ENCODE measurements at regions not wholly inside any gene's neighbourhood (a gene's known extent, or its start where the extent isn't known, plus 50 kb on each side); places are given as distances from the start of the nearest gene placed in this dataset.
A peak's percentile ranks its signal among the peaks of the same experiment; 100 is the strongest.

DNA sequence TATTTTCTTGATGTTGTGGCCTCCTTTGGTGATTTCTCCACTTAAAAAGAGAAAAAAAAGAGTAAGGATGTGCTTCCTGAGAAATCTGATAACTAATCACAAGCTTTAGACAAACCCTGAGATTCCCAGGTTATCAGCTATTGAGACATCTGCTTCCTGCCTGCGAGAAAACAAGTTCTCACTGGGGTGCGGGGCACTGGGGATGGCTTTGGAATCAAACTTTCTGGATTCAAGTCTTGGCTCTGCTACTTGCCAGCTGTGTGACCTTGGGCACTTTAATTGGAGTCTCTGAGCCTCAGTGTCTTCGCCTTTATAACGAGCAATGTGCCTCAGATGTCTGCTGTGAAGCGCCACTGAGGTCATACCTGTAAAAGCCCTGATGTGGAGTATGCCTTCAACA lies 152.5 kb upstream of the NAV2 start:
- no peak for DNase-seq (ENCODE audit: low spot score)

DNA sequence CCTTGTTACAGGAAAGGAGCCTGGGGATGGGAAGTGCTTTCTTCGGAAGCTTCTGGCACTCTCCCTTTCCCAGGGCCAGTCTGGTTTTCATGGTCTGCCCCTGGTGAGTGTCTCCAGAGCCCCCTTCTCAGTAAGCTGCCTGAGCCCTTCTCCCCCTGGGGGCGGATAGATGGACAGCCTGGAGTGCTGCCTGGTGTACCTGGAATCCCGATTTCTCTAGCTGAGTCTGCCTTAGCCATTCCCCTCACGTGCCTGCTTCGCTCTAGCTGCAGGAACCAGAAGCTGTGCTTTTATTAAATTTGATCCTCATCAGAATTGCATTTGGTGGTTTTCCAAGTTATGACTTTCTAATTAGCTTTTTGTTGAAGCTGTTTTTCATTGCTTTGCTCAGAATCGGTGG lies 152.9 kb upstream of the NAV2 start:
- DNase-seq (ENCODE audit: low spot score): no peak

DNA sequence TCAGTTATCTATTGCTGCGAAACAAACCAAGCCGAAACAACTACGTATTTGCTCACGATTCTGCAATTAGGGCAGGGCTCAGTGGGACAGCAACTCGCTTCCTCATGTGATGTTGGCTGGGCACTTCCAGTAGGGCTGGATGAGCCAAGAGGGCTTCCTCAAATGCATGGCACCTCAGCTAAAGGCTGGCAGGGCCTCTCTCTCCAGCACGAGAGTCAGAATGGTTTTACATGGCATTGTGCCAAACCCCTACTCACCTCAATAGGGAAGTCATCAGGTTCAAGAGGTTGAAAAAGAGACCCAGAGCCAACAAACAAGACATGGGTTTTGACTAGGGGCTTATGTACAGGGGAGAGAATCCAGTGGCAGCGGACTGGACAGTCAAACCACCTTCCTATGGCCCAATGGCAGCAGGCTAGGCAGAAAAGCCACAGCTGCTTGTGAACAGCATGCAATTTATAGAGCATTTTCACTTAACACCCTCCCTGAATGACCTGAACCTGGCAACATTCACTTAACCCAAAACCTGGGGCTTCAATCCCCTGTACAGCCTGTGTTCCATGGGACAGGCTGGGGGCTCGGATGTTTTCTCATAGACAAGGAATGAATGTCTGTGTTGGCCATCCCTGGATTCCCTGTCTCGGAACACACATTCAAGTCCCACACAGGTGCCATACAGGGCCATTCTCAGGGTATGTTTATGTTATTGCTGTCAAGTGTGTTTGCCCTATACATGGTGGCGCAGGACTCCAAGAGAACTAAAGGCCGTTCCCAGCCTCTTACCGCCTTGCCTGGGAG lies 154.2 kb upstream of the NAV2 start:
- no peak for DNase-seq (ENCODE audit: low spot score)

DNA sequence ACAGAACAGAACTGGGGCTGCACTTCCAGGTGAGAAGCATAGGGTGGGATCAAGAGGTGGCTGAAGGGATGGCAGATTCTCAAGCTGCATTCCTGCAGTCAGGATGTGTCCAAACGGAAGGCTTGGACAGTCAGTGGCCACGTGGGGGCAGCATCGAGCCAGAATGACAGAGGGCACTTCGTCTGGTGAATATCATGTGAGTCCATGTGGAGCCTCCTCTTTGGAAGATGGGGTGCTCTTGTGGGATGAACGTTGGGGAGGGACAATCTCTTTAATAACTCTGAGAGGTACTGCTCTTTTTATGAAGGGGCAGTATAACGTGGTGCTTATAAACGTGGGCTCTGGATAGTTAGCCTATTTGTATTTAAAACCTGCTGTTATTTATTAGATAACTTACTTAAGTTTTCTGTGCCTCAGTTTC lies 154.9 kb upstream of the NAV2 start:
- peak; percentile 63 for DNase-seq (ENCODE audit: low spot score)

DNA sequence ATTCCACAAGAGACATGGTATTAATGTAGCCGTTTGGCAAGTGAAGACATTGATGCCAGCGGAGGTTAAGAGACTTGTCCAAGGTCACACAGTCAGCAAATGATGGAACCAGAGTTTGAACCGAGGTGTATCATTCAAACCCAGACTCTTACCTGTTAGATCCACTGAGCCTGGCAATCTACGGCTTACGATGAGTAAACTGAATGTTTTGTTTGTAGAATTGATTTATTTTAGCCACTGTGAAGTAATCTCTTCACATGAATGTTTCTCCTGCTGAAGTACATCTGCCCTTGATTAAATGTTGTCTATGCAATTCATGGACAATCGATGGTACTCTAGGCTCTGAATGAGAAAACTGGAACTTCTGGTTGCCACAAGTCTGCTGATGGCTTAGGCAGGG lies 155.5 kb upstream of the NAV2 start:
- DNase-seq (ENCODE audit: low spot score): no peak

DNA sequence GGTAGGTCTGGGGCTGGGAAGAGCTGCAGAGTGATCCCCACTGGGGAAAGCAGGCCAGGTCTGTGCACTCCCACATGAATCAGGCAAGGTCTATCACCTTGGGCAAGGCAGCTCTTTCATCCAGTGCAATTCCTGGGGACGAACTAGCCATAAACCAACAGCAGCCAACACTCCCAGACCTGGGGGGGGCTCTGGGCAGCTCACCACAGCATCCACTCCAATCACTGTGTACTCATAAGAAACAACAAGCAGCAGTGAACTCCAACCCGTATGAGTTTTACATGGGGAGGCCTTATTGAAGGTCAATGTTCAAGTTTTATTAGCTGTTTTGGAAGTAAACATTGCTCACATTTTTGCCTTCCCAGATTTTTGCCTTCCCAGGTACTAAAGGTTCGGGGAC lies 157.4 kb upstream of the NAV2 start:
- no peak for DNase-seq (ENCODE audit: low spot score)

DNA sequence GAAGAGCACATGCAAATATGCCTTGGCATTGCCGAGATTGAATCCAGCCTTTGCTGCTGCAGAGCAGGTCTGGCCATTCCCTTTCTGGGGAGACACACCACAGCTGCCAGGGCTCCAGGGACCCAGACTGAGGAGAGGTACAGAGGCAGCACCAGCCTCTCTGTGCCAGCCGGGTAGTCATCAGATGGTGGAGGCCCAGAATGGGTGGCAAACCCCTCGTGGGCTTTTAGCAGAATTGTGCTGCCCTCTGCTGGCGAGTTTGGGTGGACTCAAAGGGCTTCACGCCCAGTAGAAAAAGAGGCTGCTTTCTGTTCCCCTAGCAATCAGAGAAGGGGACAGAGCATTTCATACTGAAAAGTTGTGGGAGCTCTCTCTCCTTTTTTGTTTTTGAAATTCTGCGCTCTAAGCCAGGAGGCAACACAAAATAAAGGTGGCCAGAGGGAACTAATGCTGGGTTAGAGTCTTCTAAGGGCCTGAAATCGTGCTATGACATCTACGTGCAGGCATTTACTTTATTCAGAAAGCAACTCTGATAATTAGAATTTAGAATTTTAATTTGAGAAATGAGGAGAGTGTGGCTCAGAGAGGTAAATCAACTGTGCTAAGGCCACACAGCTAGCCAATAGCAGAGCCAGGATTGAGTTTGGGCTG lies 158.8 kb upstream of the NAV2 start:
- peak; percentile 50 for DNase-seq (ENCODE audit: low spot score)

DNA sequence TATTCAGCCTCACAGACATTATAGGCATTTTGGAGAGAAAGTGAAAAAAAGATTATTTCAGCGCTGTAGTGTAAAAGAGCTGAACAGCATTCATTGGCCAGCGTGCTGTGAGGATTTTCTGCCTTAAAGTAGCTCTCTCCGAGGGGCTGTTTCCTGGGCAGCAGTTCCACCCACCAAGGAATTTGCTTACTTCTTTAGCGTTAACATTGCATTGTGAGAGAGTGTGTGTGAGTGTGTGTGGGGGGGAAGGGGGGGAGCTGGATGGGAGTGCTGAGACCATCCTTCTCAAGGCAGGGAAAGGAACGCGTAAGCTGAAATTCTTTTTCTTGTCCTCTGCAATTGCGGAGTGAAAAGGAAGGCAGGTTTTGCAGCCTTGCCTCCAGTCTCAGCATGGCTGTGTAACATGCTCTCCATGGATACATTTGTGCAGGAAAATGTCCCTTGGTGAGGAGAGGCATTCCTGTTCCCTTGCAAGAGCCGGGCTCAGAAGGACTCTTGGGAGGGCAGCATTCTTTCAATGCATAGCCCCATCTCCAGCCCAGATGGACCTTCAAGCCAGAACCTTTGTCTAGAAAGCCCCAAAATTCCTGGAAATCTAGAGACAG lies 159.9 kb upstream of the NAV2 start:
- no peak for DNase-seq (ENCODE audit: low spot score)

DNA sequence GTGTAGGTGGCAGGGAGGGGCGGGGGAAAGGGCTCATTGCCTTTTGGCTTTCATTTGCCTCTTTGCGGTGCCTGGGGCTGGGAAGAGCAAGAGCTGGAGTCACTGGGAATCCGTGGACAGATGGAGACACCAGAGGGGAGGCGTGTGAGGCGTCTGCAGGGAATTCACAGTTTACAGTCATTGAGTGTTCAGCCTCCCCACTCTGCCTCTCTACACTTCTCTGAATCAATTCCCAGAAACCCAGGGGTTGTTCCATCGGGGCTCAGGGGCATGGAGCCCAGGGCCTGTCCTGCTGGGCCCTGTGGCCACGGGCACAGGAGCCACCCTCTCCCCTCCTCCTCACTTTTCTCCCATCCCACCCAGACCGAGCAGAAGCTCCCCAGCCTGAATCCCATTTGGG lies 160.5 kb upstream of the NAV2 start:
- DNase-seq (ENCODE audit: low spot score): no peak

DNA sequence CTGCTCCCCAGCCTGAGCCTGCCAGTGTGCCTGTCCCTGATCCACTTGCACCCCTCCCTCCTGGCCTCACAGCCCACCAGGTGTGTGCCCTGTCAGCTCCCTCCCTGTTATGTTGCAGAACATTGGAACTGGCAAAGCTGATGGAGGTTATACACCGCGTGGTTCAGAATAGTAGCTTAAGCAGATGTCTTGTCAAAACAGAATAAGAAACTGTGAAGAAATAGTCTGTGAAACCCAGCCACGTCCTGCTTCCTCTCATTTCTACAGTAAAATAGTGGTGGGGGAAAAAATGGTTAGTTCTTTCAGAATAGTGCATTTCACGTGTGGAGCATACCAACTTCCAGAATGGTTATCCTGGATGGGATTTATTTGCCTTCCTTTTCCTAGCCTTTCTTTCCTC lies 161.2 kb upstream of the NAV2 start:
- DNase-seq (ENCODE audit: low spot score): no peak

DNA sequence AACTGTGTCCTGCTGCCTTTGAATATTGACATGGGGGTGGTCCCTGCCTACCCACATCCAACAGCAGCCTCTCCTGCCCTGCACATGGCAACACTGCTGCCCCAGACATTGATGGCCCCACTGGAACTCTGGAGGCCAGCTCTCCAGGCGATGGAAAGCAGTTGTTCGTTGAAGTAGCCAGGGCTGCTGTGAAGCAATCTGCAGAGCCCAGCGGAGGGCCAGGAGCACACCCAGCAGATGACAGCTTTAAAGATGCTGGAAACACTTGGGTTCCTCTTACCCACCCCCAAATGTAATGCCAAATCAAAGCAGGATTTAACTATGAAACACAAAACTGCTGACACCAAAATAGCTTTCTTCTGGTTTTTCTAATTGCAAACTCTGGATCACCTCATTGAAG lies 165.6 kb upstream of the NAV2 start:
- no peak for DNase-seq (ENCODE audit: low spot score)

DNA sequence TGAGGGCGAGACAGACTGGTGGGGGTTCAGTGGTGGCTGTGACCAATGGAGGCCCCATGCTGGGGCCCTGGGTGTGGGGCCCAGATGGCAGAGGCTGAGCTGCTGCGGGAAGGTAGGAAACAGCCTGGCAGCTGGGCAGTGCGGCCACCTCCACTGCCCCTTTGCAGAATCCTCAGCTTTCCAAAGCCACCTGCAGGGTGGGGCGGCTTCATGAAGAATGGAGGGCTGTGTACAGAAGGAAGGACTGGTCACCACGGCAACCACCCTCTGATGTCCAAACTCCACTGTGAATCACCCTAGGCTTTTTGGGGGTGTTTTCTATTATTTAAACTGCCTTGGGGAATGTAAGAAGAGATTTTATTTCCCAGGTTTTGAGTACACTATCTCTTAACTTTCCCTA lies 166.3 kb upstream of the NAV2 start:
- no peak for DNase-seq (ENCODE audit: low spot score)

DNA sequence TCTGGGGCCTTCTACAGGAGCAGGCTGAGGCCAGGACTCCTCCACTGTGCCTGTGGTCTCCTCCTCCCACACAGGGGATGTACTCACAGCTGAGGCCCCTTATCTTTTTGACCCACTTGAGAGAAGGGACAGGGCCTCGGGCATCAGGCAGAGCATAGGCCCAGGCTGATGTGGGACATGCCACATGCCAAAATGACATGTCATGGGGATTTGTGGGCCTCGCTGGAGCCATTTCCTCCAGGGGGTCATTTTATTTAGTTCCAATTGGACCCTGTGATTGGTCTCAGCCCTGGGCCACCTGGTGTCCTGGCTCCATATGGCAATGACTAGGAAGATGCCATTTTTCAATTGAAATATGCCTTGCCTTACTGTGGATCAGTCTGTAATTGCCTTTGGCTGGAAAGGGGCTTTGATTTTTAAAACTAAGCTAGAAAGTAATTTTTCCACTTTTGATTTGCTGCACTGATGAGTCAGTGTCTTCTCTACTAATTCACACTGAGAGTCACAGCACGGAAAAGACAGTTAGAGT lies 171.1 kb upstream of the NAV2 start:
- DNase-seq (ENCODE audit: low spot score): no peak

DNA sequence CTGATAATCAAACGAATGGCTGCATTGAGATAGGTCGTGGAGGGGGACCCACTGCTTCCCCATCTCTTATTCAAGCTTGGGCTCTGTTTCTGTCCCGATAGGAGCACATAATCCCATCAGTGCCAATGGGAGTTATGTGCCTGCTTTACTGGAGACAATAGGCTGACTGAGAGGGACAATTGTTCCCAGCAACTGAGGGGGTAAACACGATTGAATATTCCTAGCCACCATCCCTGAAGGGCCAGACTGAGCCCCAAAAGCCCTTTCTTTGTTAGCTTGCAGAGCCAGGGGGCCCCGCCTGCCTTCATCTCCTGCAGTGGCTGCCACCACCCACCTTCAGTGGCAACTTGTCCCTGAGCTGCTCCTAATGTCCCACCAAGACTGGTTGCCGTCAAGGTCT lies 172.8 kb upstream of the NAV2 start:
- DNase-seq (ENCODE audit: low spot score): no peak

DNA sequence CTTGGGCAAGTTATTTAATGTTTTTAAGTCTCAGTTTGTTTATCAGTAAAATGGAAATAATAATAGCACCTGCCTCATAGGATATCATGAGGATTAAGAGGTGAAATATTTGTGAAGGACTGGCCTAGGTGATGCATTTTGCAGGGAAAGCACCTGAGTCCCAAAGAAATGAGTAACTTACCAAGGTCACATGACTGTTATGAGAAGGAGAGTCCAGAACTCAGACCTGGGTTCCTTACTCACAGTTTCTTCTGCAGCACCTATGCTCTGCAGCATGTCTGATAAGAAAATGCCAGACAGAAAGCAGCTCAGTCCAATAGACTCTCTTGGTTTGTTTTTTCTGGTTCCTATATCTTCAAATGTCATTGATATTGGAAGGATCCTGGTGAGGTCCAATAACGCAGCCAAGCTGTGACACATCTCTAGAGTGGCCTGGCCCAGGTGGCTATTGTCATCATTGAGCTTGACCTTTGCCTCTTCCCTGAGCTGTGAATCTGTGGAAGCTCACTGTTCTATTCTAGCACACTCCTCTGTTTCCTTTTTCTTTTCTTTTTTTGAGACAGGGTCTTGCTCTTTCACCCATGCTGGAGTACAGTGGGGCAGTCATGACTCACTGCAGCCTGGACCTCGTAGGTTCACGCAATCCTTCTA lies 174.7 kb upstream of the NAV2 start:
- DNase-seq (ENCODE audit: low spot score): no peak

DNA sequence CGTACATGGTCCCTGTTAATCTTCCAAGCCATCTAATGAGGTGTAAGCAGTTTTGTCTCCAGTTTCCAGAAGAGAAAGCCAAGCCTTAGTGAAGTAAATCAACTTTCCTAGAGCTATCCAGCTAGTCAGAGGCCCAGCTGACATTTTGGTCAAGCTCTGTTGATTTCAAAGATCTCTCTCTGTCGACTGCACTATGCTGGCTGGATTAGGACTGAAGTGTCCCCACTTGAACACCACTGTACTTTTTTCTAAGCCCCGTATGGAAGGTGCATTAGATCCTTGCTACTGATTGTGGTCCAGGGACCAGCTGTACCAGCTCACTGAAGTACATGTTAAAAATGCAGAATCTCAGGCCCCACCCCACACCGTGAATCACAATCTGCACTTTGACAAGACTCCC lies 176.5 kb upstream of the NAV2 start:
- DNase-seq (ENCODE audit: low spot score): no peak

DNA sequence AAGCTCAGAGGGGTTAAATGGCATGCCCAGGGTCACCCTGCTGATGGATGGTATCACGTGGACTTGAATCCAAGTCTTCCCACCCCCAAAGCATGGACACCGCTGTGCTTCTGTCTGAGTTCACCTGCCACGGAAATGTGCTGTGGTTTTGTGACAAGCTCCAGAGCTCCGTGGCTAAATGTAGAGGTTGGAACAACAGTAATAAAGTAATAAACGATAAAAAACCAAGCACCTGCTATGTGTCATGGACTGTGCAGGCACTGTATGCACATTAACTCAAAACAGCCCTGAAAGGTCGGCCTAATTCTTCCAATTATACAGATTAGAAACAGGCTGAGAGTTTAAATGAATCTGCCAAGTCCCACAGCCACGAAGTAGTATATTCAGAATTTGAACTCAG lies 182.1 kb upstream of the NAV2 start:
- no peak for DNase-seq (ENCODE audit: low spot score)

DNA sequence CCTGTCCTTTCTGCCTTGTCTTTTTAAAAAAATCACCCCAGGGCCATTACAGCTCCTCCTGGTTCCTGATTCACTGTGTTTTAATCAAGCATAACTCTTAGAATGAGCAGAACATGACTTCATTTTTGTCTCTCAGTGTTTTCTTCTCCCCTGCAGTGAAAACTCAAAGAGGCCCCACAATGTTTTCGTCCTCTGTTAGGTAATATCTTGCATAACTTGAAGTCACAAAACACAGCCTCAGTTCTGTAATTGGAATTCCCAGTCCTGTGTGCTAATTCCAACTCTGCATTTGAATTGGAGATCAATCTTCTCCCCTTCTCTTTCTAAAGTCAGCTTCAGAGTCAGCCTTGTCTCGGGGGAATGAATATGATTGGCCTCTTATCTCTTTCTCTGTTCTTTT lies 186.5 kb upstream of the NAV2 start:
- DNase-seq (ENCODE audit: low spot score): no peak

DNA sequence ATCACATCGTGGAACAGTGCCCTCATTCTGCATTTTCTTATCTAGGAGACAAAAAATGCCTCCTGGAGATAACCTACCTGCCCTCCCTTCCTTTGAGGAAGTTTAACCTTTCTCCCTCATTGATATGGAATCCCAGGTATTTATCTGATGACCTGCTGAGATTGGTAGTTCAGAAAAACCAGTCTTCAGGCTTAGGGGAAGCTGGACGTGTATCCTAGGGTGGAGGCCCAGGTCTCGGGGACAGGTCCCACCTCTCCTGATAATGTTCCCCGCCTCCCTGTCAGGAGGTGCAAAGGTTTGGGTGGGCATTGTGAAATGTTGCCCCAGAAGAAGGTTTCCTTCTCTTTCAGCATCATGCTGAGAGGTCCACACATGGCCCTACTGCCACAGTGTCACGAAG lies 186.9 kb upstream of the NAV2 start:
- no peak for DNase-seq (ENCODE audit: low spot score)

DNA sequence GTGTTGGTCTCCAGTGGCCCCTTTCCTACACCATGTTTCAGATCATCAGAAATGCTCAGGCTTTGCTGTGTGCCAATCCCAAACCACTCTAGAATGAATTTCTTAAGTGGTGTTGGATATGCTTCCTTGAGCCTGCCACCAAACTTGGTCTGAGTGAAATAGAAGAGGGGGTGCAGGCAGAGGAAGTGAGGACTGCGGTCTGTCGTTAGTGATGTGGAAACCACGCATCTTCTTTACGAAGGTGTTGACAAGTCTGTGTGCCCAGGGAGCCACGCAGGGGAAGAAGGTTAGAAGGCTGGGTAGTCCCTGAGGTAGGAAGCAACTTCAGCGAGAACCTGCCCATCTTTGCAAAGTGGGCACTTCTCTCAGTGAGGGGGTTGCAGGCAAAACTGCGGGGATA lies 187.4 kb upstream of the NAV2 start:
- DNase-seq (ENCODE audit: low spot score): no peak

DNA sequence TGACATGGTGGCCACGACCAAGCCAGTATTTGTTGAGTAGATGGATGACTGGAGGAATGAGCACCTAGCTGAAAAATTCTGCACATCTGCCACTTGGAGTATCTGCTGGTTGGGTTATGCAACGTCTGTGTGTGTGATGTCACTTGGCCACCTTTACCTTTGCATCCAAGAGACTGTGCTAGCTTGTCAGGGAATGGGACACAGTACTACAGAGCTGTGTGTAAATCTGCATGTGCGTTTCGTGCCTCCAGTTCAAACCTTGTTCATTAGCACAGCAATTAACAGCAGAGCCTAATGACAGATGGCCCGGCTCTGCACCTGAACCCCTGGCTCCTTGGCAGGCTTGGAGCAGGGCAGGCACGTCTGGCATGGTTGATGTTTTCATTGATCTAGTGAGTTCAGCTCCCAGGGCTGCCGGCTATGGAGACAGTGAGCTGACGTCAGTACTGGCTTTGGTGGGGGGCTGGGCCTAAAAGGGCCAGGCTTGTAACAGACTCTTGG lies 188.4 kb upstream of the NAV2 start:
- no peak for DNase-seq (ENCODE audit: low spot score)

DNA sequence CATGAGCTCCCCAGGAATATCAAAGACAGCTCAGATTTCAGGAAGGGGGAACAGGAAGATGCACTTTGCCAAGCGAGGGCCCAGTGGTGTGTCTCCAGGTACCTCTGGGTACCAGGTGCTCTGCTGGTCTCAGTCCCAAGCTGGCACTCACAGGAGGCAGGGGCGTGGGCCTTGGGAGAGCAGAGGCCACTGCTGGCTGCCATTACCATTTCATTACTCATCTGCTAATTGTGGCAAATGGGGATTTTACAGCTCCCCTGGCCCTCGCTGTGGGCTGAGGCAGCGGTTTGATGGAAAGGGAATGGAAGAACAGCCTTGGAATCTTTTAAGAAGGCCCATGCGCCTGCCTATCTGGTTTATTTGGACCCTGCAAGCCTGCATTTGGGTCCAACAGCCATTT lies 192.0 kb upstream of the NAV2 start:
- DNase-seq (ENCODE audit: low spot score): no peak

All from hematopoietic multipotent progenitor cell treated with erythropoietin and hydrocortisone succinate and interleukin-3 and kit ligand, for 15 days (in vitro differentiated cells).